Ovary (tissue), 7 donors: ENCODE measurements at regions not wholly inside any gene's neighbourhood (a gene's known extent, or its start where the extent isn't known, plus 50 kb on each side); places are given as distances from the start of the nearest gene placed in this dataset.

ENCODE experiments used
- DNase-seq, 5 donors: peaks; one replicate each; pipeline ENCODE4 v3.0.0-alpha.2; 2019 to 2020
- H3K27ac ChIP-seq, 2 donors: fragments of 200-600 bp; one replicate each; pipeline versions ENCODE4 v1.5.1 to v1.8.0; 2019 to 2022
- H3K27me3 ChIP-seq: fragments of 200-600 bp; one replicate; pipeline ENCODE4 v1.8.0; 2022
- H3K36me3 ChIP-seq: fragments of 200-600 bp; sonication (generic); one replicate; pipeline ENCODE4 v1.5.1; 2019
- H3K4me1 ChIP-seq: one replicate; pipeline ENCODE4 v1.8.1; 2013; ENCODE audit warnings: mild to moderate bottlenecking, moderate library complexity; ENCODE audit not compliant: insufficient read depth
- H3K4me3 ChIP-seq: fragments of 200-600 bp; sonication (generic); one replicate; pipeline ENCODE4 v1.5.1; 2017
- H3K9me3 ChIP-seq, 2 donors: fragments of 200-600 bp in 1 of 2; sonication (generic) in 1 of 2; one replicate each; pipeline versions ENCODE4 v1.5.1 to v1.8.1; 2013 to 2019; ENCODE audit warnings: mild to moderate bottlenecking in 1 of 2, moderate library complexity in 1 of 2
- CTCF ChIP-seq, 3 donors: fragments of 450-650 bp in 2 of 3; fragments of 200-600 bp in 1 of 3; IDR thresholded peaks; one replicate each; pipeline versions ENCODE4 v1.5.1 to v1.8.0; 2016 to 2022; ENCODE audit warnings: antibody characterized with exemption in 3 of 3, mild to moderate bottlenecking in 1 of 3
- EP300 ChIP-seq: sonication (generic); formaldehyde crosslinking; IDR thresholded peaks from one replicate; pipeline ENCODE4 v1.6.1; 2017; ENCODE audit warnings: antibody characterized with exemption
- POLR2A ChIP-seq: fragments of 450-650 bp; IDR thresholded peaks from one replicate; pipeline ENCODE4 v1.6.1; 2017; ENCODE audit warnings: antibody characterized with exemption, mild to moderate bottlenecking, moderate library complexity
- WGBS, 3 donors: extraction: QIAGEN DNeasy Blood & Tissue Kit in 1 of 3; methylation state at CpG; one replicate each; pipeline versions ENCODE4 v1.1.5 to v1.1.7; 2013 to 2017; 5-methylcytosine and 5-hydroxymethylcytosine counted together
- intact Hi-C, 4 donors: fragments of 100-400 bp; cut with DNase I; formaldehyde crosslinking; loops; one replicate each; pipeline versions ENCODE4 v1.11.0 to v1.15.1; 2022 to 2023
- donor health status: DM: no; HTN: no; CAD: no; lungs with moderate emphysema.
- donor health status: DM: no; HTN: no; CAD: no.
- donor health status: Bipolar disorder and iron deficiency.
- donor health status: DM: no; HTN: no; CAD: no.
- donor health status: DM: yes; HTN: yes; CAD: no.

- 85 to 88% (median 85%) methylated on average over 15 of the region's 15 CpGs for WGBS, 3 donors
- no peaks in the 10 kb centered on the region for H3K27me3 ChIP-seq
Measured at GRCh38 chr12:132417741-132418140, 72.2 kb upstream of the FBRSL1 start.

GRCh38 chr12:132416827-132417226, 73.1 kb upstream of the FBRSL1 start:
- DNase-seq, result no peak
- H3K36me3 ChIP-seq, result no peaks in the 10 kb centered on the region
- H3K27me3 ChIP-seq, result no peaks in the 10 kb centered on the region
- H3K4me1 ChIP-seq, result peaks cover 1% of the 10 kb centered on the region
- H3K9me3 ChIP-seq, result no peaks in the 10 kb centered on the region
- WGBS, 3 donors, result 72 to 77% (median 76%) methylated on average over 10 to 14 of the region's 14 CpGs
- no peak overlapping the region for H3K4me3 ChIP-seq
- no peak for TF ChIP-seq CTCF (IDR thresholded peaks at IDR 0.05)
- no peak for TF ChIP-seq EP300
- TF ChIP-seq POLR2A, result no peak
- no peak overlapping the region for H3K27ac ChIP-seq
- intact Hi-C loops, result loop anchor here in 2 of 4 donors (5.0 to 10.0 kb wide), 3 partner anchors 105 to 218 kb away; no protein-coding TSS in a partner anchor

More at GRCh38 chr12:132417741-132418140, 72.2 kb upstream of the FBRSL1 start:
- Histone ChIP-seq H3K4me3 (no peak overlapping the region), H3K9me3 (no peaks in the 10 kb centered on the region), H3K27ac (no peak overlapping the region), H3K36me3 (no peaks in the 10 kb centered on the region), H3K4me1 (peaks cover 1% of the 10 kb centered on the region)
- intact Hi-C loops, result loop anchor here in 2 of 4 donors (5.0 to 10.0 kb wide), 3 partner anchors 105 to 217 kb away; no protein-coding TSS in a partner anchor
- DNase-seq, result no peak
- TF ChIP-seq CTCF (IDR thresholded peaks at IDR 0.05), result no peak
- TF ChIP-seq EP300, result no peak
- TF ChIP-seq POLR2A, result no peak

GRCh38 chr12:132416121-132416673, 73.8 kb upstream of the FBRSL1 start:
- Histone ChIP-seq H3K36me3 (no peaks in the 10 kb centered on the region), H3K4me1 (peaks cover 1% of the 10 kb centered on the region), H3K27me3 (no peaks in the 10 kb centered on the region), H3K4me3 (no peak overlapping the region), H3K9me3 (no peaks in the 10 kb centered on the region), H3K27ac (no peak overlapping the region)
- WGBS, 3 donors, result 73 to 81% (median 76%) methylated on average over 25 of the region's 25 CpGs
- TF ChIP-seq EP300 (no peak), POLR2A (no peak), CTCF (IDR thresholded peaks at IDR 0.05) (no peak)
- intact Hi-C loops, result loop anchor here in 2 of 4 donors (5.0 to 10.0 kb wide), 3 partner anchors 106 to 219 kb away; no protein-coding TSS in a partner anchor
- DNase-seq, result no peak

- Histone ChIP-seq H3K4me1 (peaks cover 1% of the 10 kb centered on the region), H3K9me3 (no peaks in the 10 kb centered on the region), H3K4me3 (no peak overlapping the region), H3K36me3 (no peaks in the 10 kb centered on the region), H3K27me3 (no peaks in the 10 kb centered on the region), H3K27ac (no peak overlapping the region)
- DNase-seq, result no peak
- intact Hi-C loops, result loop anchor here in 2 of 4 donors (5.0 to 10.0 kb wide), 3 partner anchors 107 to 219 kb away; no protein-coding TSS in a partner anchor
- 54 to 69% (median 58%) methylated on average over 20 to 25 of the region's 25 CpGs for WGBS, 3 donors
- no peak for TF ChIP-seq EP300
- TF ChIP-seq CTCF (IDR thresholded peaks at IDR 0.05), result no peak
- TF ChIP-seq POLR2A, result no peak
Measured at GRCh38 chr12:132415327-132416120, 74.4 kb upstream of the FBRSL1 start.
